H9 (cell line): ENCODE measurements at regions not wholly inside any gene's neighbourhood (a gene's known extent, or its start where the extent isn't known, plus 50 kb on each side); places are given as distances from the start of the nearest gene placed in this dataset.

Experiments
- DNase-seq: peaks from one replicate; pipeline ENCODE4 v3.0.0-alpha.2; 2017
- H2AFZ ChIP-seq: one replicate; pipeline ENCODE4 v1.6.1; 2013; ENCODE audit warnings: mild to moderate bottlenecking, low read length, control low read depth, moderate library complexity
- H2AK5ac ChIP-seq: 2 replicates; pipeline ENCODE4 v1.6.1; 2013; ENCODE audit warnings: low read length, control low read depth, mixed read lengths; ENCODE audit not compliant: insufficient read length
- H2BK120ac ChIP-seq: one replicate; pipeline ENCODE4 v1.6.1; 2013; ENCODE audit warnings: low read depth, mild to moderate bottlenecking, low read length, control low read depth, inconsistent platforms; ENCODE audit not compliant: poor library complexity, severe bottlenecking
- H2BK12ac ChIP-seq: 2 replicates; pipeline ENCODE4 v1.6.1; 2013; ENCODE audit warnings: low read length, control low read depth, mixed read lengths, low read depth; ENCODE audit not compliant: insufficient read length
- H2BK15ac ChIP-seq: 2 replicates; pipeline ENCODE4 v1.6.1; 2013; ENCODE audit warnings: low read depth, low read length, control low read depth
- H2BK20ac ChIP-seq: one replicate; pipeline ENCODE4 v1.6.1; 2013; ENCODE audit warnings: low read depth, mild to moderate bottlenecking, low read length, control low read depth, inconsistent platforms; ENCODE audit not compliant: poor library complexity, severe bottlenecking
- H2BK5ac ChIP-seq: 2 replicates; pipeline ENCODE4 v1.6.1; 2013; ENCODE audit warnings: low read length, control low read depth, mixed read lengths; ENCODE audit not compliant: insufficient read length
- H3K14ac ChIP-seq: 2 replicates; pipeline ENCODE4 v1.6.1; 2013; ENCODE audit warnings: low read length, control low read depth; ENCODE audit not compliant: insufficient read depth
- H3K18ac ChIP-seq: 2 replicates; pipeline ENCODE4 v1.6.1; 2013; ENCODE audit warnings: low read depth, mild to moderate bottlenecking, mixed read lengths, low read length, control low read depth; ENCODE audit not compliant: insufficient read length
- H3K23ac ChIP-seq: 2 replicates; pipeline ENCODE4 v1.6.1; 2013; ENCODE audit warnings: low read length, control low read depth, mixed read lengths, low read depth; ENCODE audit not compliant: insufficient read length
- H3K23me2 ChIP-seq: 2 replicates; pipeline ENCODE4 v1.6.1; 2013; ENCODE audit warnings: low read depth, mild to moderate bottlenecking, mixed read lengths, low read length, control low read depth; ENCODE audit not compliant: insufficient read length, poor library complexity, severe bottlenecking
- H3K27ac ChIP-seq: 2 replicates; pipeline ENCODE4 v1.5.1; 2013; ENCODE audit warnings: low read length, control low read depth, mixed read lengths, low read depth; ENCODE audit not compliant: insufficient read length
- H3K27me3 ChIP-seq: 2 replicates; pipeline ENCODE4 v1.6.1; 2013; ENCODE audit warnings: low read length, control low read depth, inconsistent platforms; ENCODE audit not compliant: insufficient read depth
- H3K4ac ChIP-seq: 2 replicates; pipeline ENCODE4 v1.6.1; 2013; ENCODE audit warnings: low read depth, mild to moderate bottlenecking, control low read depth, inconsistent platforms, low read length, moderate library complexity
- H3K4me1 ChIP-seq: 2 replicates; pipeline ENCODE4 v1.6.1; 2013; ENCODE audit warnings: low read length, control low read depth, inconsistent platforms; ENCODE audit not compliant: insufficient read depth
- H3K4me2 ChIP-seq: 2 replicates; pipeline ENCODE4 v1.6.1; 2013; ENCODE audit warnings: low read length, control low read depth, mixed read lengths; ENCODE audit not compliant: insufficient read length, insufficient read depth
- H3K56ac ChIP-seq: 2 replicates; pipeline ENCODE4 v1.6.1; 2013; ENCODE audit warnings: low read depth, mild to moderate bottlenecking, mixed read lengths, low read length, control low read depth; ENCODE audit not compliant: insufficient read length
- H3K79me1 ChIP-seq: 2 replicates; pipeline ENCODE4 v1.6.1; 2013; ENCODE audit warnings: low read depth, mild to moderate bottlenecking, moderate library complexity, low read length, control low read depth, inconsistent platforms; ENCODE audit not compliant: insufficient read depth, poor library complexity, severe bottlenecking
- H3K79me2 ChIP-seq: 2 replicates; pipeline ENCODE4 v1.6.1; 2013; ENCODE audit warnings: low read length, control low read depth, inconsistent platforms; ENCODE audit not compliant: insufficient read depth
- H3K9ac ChIP-seq: 2 replicates; pipeline ENCODE4 v1.6.1; 2013; ENCODE audit warnings: low read length, control low read depth, mixed read lengths; ENCODE audit not compliant: insufficient read length; ENCODE audit errors: extremely low read depth
- H3K9me3 ChIP-seq: one replicate; pipeline ENCODE4 v1.6.1; 2013; ENCODE audit warnings: low read depth, low read length, inconsistent platforms; ENCODE audit not compliant: control insufficient read depth
- H3T11ph ChIP-seq: one replicate; pipeline ENCODE4 v1.6.1; 2013; ENCODE audit warnings: mild to moderate bottlenecking, low read length, control low read depth, inconsistent platforms
- H4K20me1 ChIP-seq: one replicate; pipeline ENCODE4 v1.6.1; 2013; ENCODE audit not compliant: control insufficient read depth, insufficient read length, insufficient read depth
- H4K5ac ChIP-seq: 2 replicates; pipeline ENCODE4 v1.6.1; 2013; ENCODE audit warnings: low read depth, mild to moderate bottlenecking, mixed read lengths, low read length, control low read depth; ENCODE audit not compliant: insufficient read length
- H4K8ac ChIP-seq: replicated peaks from 2 replicates; pipeline ENCODE4 v1.6.1; 2013; ENCODE audit warnings: low read length, control low read depth, mixed read lengths, low read depth; ENCODE audit not compliant: insufficient read length
- H4K91ac ChIP-seq: 2 replicates; pipeline ENCODE4 v1.6.1; 2013; ENCODE audit warnings: low read depth, mild to moderate bottlenecking, moderate library complexity, mixed read lengths, low read length, control low read depth; ENCODE audit not compliant: insufficient read length
- H3K27ac Mint-ChIP-seq, 3 experiments: 2 replicates in 2 of 3; 3 replicates in 1 of 3; pipeline ENCODE4 v1.8.0; 2020 to 2021; ENCODE audit warnings: mixed read lengths in 3 of 3, mild to moderate bottlenecking in 1 of 3, moderate library complexity in 1 of 3
- H3K27me3 Mint-ChIP-seq: 2 replicates; pipeline ENCODE4 v1.8.0; 2021; ENCODE audit warnings: low read depth, mild to moderate bottlenecking, moderate library complexity, mixed read lengths
- H3K36me3 Mint-ChIP-seq, 3 experiments: 2 replicates in 2 of 3; 3 replicates in 1 of 3; pipeline ENCODE4 v1.8.0; 2020 to 2021; ENCODE audit warnings: low read depth in 3 of 3, mixed read lengths in 3 of 3; ENCODE audit not compliant: insufficient read depth in 1 of 3
- H3K4me1 Mint-ChIP-seq, 2 experiments: 2 replicates each; pipeline ENCODE4 v1.8.0; 2020; ENCODE audit warnings: mixed read lengths in 2 of 2
- H3K4me3 Mint-ChIP-seq, 2 experiments: 2 replicates in 1 of 2; 3 replicates in 1 of 2; pipeline ENCODE4 v1.8.0; 2020 to 2021; ENCODE audit warnings: mild to moderate bottlenecking in 2 of 2, mixed read lengths in 2 of 2, moderate library complexity in 1 of 2
- H3K9me3 Mint-ChIP-seq, 2 experiments: 2 replicates in 1 of 2; 3 replicates in 1 of 2; pipeline ENCODE4 v1.8.0; 2020; ENCODE audit warnings: mild to moderate bottlenecking in 2 of 2, mixed read lengths in 2 of 2, moderate library complexity in 1 of 2
- CTCF ChIP-seq: fragments of 200-600 bp; sonication (generic); conservative IDR thresholded peaks from 3 replicates; pipeline ENCODE4 v1.8.0; 2021; ENCODE audit warnings: antibody characterized with exemption, mild to moderate bottlenecking
- WGBS: extraction: QIAGEN DNeasy Blood & Tissue Kit; methylation state at CpG from one replicate; pipeline ENCODE4 v1.1.7; 2013; ENCODE audit warnings: missing lambda C conversion rate, low lambda C conversion rate, mixed read lengths; ENCODE audit not compliant: insufficient read length; ENCODE audit errors: extremely low coverage; 5-methylcytosine and 5-hydroxymethylcytosine counted together

GRCh38 chr12:94771741-94772140 is 121.4 kb upstream of the TMCC3 start:
- Histone ChIP-seq H4K8ac (no peak overlapping the region), H4K20me1 (no peaks in the 10 kb centered on the region), H3K9ac (no peak overlapping the region), H3K27me3 (no peaks in the 10 kb centered on the region), H2AK5ac (no peak overlapping the region), H2BK5ac (no peak overlapping the region), H3K79me1 (no peaks in the 10 kb centered on the region), H3K23me2 (no peaks in the 10 kb centered on the region), H4K5ac (no peak overlapping the region), H3K18ac (no peak overlapping the region), H3K14ac (no peak overlapping the region), H2BK120ac (no peak overlapping the region), H3K56ac (no peak overlapping the region), H2BK12ac (no peak overlapping the region), H3K4me2 (no peak overlapping the region), H2BK20ac (no peak overlapping the region), H3T11ph (no peak overlapping the region), H3K27ac (no peak overlapping the region), H3K9me3 (no peaks in the 10 kb centered on the region), H2AFZ (no peak overlapping the region), H3K4ac (no peak overlapping the region), H3K79me2 (no peaks in the 10 kb centered on the region), H4K91ac (no peak overlapping the region), H2BK15ac (no peak overlapping the region), H3K4me1 (peaks cover 5% of the 10 kb centered on the region; the same call in 1 of the 2 replicates), H3K23ac (no peak overlapping the region)
- Mint-ChIP-seq H3K4me3 (no peak overlapping the region), H3K36me3 (no peaks in the 10 kb centered on the region), H3K9me3 (no peaks in the 10 kb centered on the region; a peak in 2 of 5 replicates), H3K4me1 (peaks cover 18 to 24% of the 10 kb centered on the region in 2 experiments), H3K27me3 (peaks cover 5% of the 10 kb centered on the region), H3K27ac (no peak overlapping the region; a peak in 1 of 7 replicates)
- no peak for TF ChIP-seq CTCF
- DNase-seq = no peak
- no CpG with 5 or more reads among the region's 5 CpGs for WGBS
